ENCODE measurements at regions not wholly inside any gene's neighbourhood (a gene's known extent, or its start where the extent isn't known, plus 50 kb on each side); places are given as distances from the start of the nearest gene placed in this dataset.

DNA sequence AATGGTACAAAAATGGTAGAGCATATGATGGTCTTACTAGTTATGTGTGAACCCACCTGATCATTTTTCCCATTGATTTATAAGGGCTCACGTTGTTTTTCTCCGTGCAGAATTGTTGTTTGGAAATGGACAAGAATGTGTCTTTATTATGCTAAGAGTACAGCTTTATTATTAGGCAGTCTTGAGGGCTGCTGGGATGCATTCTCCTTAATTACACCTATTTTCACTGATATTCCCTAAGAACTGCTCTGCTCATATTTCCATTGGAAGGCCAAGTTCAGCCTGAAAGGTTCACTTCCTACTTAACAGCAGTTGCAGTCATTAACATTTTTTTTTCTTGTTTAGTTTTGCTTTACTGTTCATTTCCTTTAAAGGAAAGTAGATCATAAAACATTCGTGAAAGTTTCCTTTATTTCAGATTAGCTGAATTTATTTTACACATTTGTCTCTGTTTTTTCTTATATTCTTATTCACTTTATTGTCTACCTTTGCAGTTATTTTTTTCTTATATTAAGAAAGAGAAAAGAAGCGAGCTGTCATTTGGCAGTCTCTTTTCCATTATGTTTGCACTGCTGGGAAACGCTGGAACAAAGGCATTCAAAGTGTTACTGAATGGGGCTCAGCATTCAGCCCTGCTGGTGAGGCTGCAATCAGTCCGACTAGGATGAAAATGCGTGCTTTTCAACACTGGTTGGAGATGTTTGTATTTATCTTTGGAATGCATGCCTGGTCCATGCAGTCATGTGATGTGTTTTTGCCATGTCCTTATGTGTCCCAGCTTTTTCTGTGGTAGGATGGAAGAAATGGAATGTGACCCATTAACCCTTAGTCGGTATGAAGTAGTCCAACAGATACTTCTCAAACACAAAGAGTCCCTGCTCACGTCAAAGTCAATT lies 602.7 kb upstream of the ZNF608 start:
- Histone ChIP-seq H3K4me3 (peak overlapping the region in 6 of 12 donors; percentile 0 to 32 (median 5)), H3K27ac (peak overlapping the region in 1 of 12 donors; percentile 6), H3K9me3 (peaks cover 0 to 6% (median 0%) of the 10 kb centered on the region in 12 donors), H3K4me1 (peaks cover 0 to 22% (median 12%) of the 10 kb centered on the region in 12 donors), H3K27me3 (no peaks in the 10 kb centered on the region), H3K36me3 (no peaks in the 10 kb centered on the region)
- WGBS, 4 donors: 23 to 29% (median 25%) methylated on average over 9 of the region's 9 CpGs
- ATAC-seq (peak in 3 of 4 donors; percentile 57 to 74 (median 72)), DNase-seq (no peak)
- intact Hi-C loops (cut with DNase I): loop anchor here in 2 of 10 donors (10.0 kb wide), 2 partner anchors 514 to 604 kb away; partner anchors contain the start of gene ZNF608 (in 1 of the 2)
- TF ChIP-seq, protein P1, sequence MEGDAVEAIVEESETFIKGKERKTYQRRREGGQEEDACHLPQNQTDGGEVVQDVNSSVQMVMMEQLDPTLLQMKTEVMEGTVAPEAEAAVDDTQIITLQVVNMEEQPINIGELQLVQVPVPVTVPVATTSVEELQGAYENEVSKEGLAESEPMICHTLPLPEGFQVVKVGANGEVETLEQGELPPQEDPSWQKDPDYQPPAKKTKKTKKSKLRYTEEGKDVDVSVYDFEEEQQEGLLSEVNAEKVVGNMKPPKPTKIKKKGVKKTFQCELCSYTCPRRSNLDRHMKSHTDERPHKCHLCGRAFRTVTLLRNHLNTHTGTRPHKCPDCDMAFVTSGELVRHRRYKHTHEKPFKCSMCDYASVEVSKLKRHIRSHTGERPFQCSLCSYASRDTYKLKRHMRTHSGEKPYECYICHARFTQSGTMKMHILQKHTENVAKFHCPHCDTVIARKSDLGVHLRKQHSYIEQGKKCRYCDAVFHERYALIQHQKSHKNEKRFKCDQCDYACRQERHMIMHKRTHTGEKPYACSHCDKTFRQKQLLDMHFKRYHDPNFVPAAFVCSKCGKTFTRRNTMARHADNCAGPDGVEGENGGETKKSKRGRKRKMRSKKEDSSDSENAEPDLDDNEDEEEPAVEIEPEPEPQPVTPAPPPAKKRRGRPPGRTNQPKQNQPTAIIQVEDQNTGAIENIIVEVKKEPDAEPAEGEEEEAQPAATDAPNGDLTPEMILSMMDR (IDR thresholded peaks at IDR 0.05): no peak
- TF ChIP-seq POLR2A (IDR thresholded peaks at IDR 0.05): no peak

DNA sequence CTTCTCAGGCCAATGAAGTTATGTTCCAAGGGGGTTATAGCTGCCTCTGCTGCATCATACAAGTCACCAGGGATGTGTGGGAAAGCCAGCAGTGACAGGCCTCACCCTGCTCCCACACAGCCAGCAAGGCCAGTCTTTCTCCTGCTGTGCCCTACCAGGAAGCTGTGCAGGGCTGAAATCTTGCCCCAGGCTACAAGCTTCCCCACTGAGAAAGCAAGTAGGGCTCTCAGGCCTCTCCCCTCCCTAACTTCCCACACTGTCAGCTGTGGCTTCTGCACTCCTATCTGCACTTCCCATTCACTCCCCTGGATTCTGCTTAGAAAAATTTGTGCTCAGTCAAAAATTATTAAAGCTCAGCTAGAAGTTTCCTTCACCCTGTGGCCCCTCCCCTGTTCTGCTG lies 611.2 kb upstream of the ZNF608 start:
- no peak overlapping the region for H3K4me3 ChIP-seq
- H3K36me3 ChIP-seq: no peaks in the 10 kb centered on the region
- no peak overlapping the region for H3K27ac ChIP-seq
- intact Hi-C loops (cut with DNase I): no loop called here
- peaks cover 0 to 29% (median 8%) of the 10 kb centered on the region in 12 donors for H3K9me3 ChIP-seq
- ATAC-seq (no peak), DNase-seq (no peak)
- TF ChIP-seq POLR2A (IDR thresholded peaks at IDR 0.05): no peak
- TF ChIP-seq, protein P1 (IDR thresholded peaks at IDR 0.05): no peak
- no peaks in the 10 kb centered on the region for H3K27me3 ChIP-seq
- H3K4me1 ChIP-seq: no peaks in the 10 kb centered on the region

DNA sequence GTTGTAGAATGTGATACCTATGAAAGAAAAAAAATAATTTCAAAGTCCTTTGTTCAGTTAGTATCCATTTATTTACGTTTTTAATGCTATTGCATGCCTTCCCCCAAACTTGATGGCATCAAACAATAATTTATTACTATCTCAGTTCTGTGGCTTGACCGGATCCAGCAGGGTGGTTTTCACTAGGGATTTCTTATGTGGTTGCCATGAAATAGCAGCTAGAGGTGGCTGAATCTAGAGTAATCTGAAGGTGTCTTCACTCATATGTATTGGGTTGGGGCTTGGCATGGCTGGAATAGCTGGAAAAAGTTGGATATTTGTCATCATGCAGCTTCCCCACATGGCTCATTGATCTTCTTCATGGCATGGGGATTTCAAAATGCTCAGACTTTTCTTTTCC lies 619.3 kb upstream of the ZNF608 start:
- H3K27ac ChIP-seq: no peak overlapping the region
- H3K27me3 ChIP-seq: no peaks in the 10 kb centered on the region
- no peak for ATAC-seq
- intact Hi-C loops (cut with DNase I): no loop called here
- 94 to 96% (median 95%) methylated on average over 2 of the region's 2 CpGs for WGBS, 4 donors
- H3K36me3 ChIP-seq: no peaks in the 10 kb centered on the region
- TF ChIP-seq, protein P1 (IDR thresholded peaks at IDR 0.05): no peak
- TF ChIP-seq POLR2A (IDR thresholded peaks at IDR 0.05): no peak
- no peaks in the 10 kb centered on the region for H3K4me1 ChIP-seq
- DNase-seq: no peak
- H3K4me3 ChIP-seq: no peak overlapping the region
- peaks cover 0 to 10% (median 0%) of the 10 kb centered on the region in 12 donors for H3K9me3 ChIP-seq

DNA sequence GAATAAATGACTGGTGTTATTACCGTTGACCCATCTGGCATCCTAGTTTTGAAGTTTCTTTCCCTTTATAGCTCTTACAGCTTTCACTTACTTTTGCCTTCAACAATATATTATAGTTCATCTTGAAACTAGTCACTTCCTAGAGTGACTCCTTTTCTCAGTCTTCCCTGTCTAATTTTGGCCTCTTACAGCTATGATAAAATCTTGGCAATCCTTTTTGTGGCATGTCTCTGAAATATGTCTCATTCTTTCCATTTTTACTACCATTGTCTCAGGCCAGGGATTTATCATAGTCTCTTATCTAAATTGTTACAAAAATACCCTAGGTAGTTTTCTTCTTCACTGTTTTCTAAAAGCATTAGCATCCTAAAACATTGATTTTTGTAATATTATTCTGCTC lies 621.3 kb upstream of the ZNF608 start:
- Histone ChIP-seq H3K9me3 (peaks cover 0 to 10% (median 0%) of the 10 kb centered on the region in 12 donors), H3K27ac (no peak overlapping the region), H3K36me3 (no peaks in the 10 kb centered on the region), H3K27me3 (no peaks in the 10 kb centered on the region), H3K4me1 (no peaks in the 10 kb centered on the region), H3K4me3 (no peak overlapping the region)
- 62 to 79% (median 68%) methylated on average over 1 of the region's 1 CpG for WGBS, 4 donors
- TF ChIP-seq, protein P1 (IDR thresholded peaks at IDR 0.05): no peak
- TF ChIP-seq POLR2A (IDR thresholded peaks at IDR 0.05): no peak
- DNase-seq (no peak), ATAC-seq (no peak)
- intact Hi-C loops (cut with DNase I): no loop called here
